K562 (cell line): ENCODE measurements at regions not wholly inside any gene's neighbourhood (a gene's known extent, or its start where the extent isn't known, plus 50 kb on each side); places are given as distances from the start of the nearest gene placed in this dataset.

Source experiments
- ATAC-seq: fragments of 200-7000 bp; cut with Tn5 transposase; 3 replicates; pipeline ENCODE4 v1.9.1; 2020; ENCODE audit warnings: moderate library complexity
- BruUV-seq: library from RNA; stranded (reverse); fragments of 400-500 nt; replicated peaks from 2 replicates; lab custom pipeline; 2021; lab: Mats Ljungman, UMichigan
- CTCF ChIA-PET: fragments of 300-600 bp; formaldehyde crosslinking; extraction: SDS; loops from one replicate; lab custom pipeline; 2021; ENCODE audit warnings: low intra/inter-chr PET ratio; lab: Yijun Ruan, JAX
- POLR2A ChIA-PET: fragments of 300-600, 350-650 bp; sonication (Branson Sonifier 250); formaldehyde crosslinking; extraction: SDS; loops from one replicate; lab custom pipeline; 2021; ENCODE audit warnings: antibody characterized with exemption, inconsistent platforms; lab: Yijun Ruan, JAX
- DNase-seq, 4 experiments: peaks; one replicate each; pipeline versions ENCODE4 v3.0.0 to v3.0.0-alpha.2; 2011 to 2018; ENCODE audit warnings: low spot score in 3 of 4, mixed read lengths in 3 of 4; ENCODE audit errors: extremely low read depth in 1 of 4
- FAIRE-seq: peaks from 2 replicates; lab custom pipeline; 2011; peaks lifted over from hg19 to GRCh38; lab: Jason Lieb, UNC
- H2AFZ ChIP-seq: 2 replicates; pipeline ENCODE4 v1.6.0; 2011; ENCODE audit warnings: low read depth, low read length, control low read depth, inconsistent platforms
- H3K27ac ChIP-seq: fragments of 200-600 bp; 3 replicates; pipeline ENCODE4 v1.8.0; 2011; ENCODE audit warnings: low read depth, mild to moderate bottlenecking, control low read depth, inconsistent platforms, low read length, moderate library complexity, mixed read lengths; ENCODE audit errors: extremely low read depth
- H3K27me3 ChIP-seq, 2 experiments: fragments of 300-600 bp in 1 of 2; 2 replicates in 1 of 2; 3 replicates in 1 of 2; pipeline versions ENCODE4 v1.6.0 to v1.8.0; 2011; ENCODE audit warnings: inconsistent platforms in 2 of 2, low read length in 2 of 2, mild to moderate bottlenecking in 1 of 2, mixed read lengths in 1 of 2, moderate library complexity in 1 of 2; ENCODE audit not compliant: control insufficient read depth in 2 of 2, insufficient read depth in 2 of 2
- H3K36me3 ChIP-seq: fragments of 300-600 bp; 3 replicates; pipeline ENCODE4 v1.8.0; 2011; ENCODE audit warnings: mild to moderate bottlenecking, low read length, inconsistent platforms; ENCODE audit not compliant: control insufficient read depth, insufficient read depth
- H3K4me1 ChIP-seq, 2 experiments: fragments of 200-600 bp in 1 of 2; replicated peaks in 1 of 2; 2 replicates in 1 of 2; 3 replicates in 1 of 2; pipeline versions ENCODE4 v1.5.1 to v1.8.0; 2011; ENCODE audit warnings: inconsistent platforms in 2 of 2, low read length in 2 of 2, mild to moderate bottlenecking in 1 of 2, mixed read lengths in 1 of 2, moderate library complexity in 1 of 2; ENCODE audit not compliant: control insufficient read depth in 2 of 2, insufficient read depth in 2 of 2
- H3K4me2 ChIP-seq: 2 replicates; pipeline ENCODE4 v1.6.1; 2011; ENCODE audit warnings: low read length, control low read depth, inconsistent platforms, mixed read lengths; ENCODE audit not compliant: insufficient read depth
- H3K4me3 ChIP-seq: fragments of 200-600 bp; sonication (generic), shearing (Covaris generic); 2 replicates; pipeline ENCODE4 v1.5.1; 2016; ENCODE audit warnings: control low read depth, inconsistent platforms
- H3K79me2 ChIP-seq: fragments of 200-600 bp; 3 replicates; pipeline ENCODE4 v1.8.0; 2011; ENCODE audit warnings: low read length, inconsistent platforms; ENCODE audit not compliant: control insufficient read depth, insufficient read depth
- H3K9ac ChIP-seq, 2 experiments: 2 replicates each; pipeline versions ENCODE4 v1.6.0 to v1.6.1; 2011; ENCODE audit warnings: low read depth in 2 of 2, low read length in 2 of 2, control low read depth in 1 of 2, inconsistent platforms in 1 of 2, mild to moderate bottlenecking in 1 of 2, mixed read lengths in 1 of 2; ENCODE audit not compliant: insufficient read depth in 1 of 2
- H3K9me1 ChIP-seq: one replicate; pipeline ENCODE4 v1.6.0; 2011; ENCODE audit warnings: inconsistent platforms, mild to moderate bottlenecking, low read length, moderate library complexity; ENCODE audit not compliant: control insufficient read depth, insufficient read depth
- H3K9me3 ChIP-seq: replicated peaks from 2 replicates; pipeline ENCODE4 v1.5.1; 2011; ENCODE audit warnings: low read depth, low read length, inconsistent platforms; ENCODE audit not compliant: control insufficient read depth, insufficient read depth
- H4K20me1 ChIP-seq: replicated peaks from 2 replicates; pipeline ENCODE4 v1.6.1; 2011; ENCODE audit warnings: low read length, inconsistent platforms, mixed read lengths; ENCODE audit not compliant: control insufficient read depth, insufficient read depth
- BRD9 ChIP-seq: fragments of 450-650 bp; IDR thresholded peaks from 2 replicates; pipeline ENCODE4 v1.6.1; 2018; ENCODE audit warnings: low read depth; ENCODE audit not compliant: partially characterized antibody
- CHCHD3 ChIP-seq: fragments of 250-450 bp; sonication (Bioruptor Pico); IDR thresholded peaks from 2 replicates; pipeline ENCODE4 v2.1.2; 2022; ENCODE audit warnings: mild to moderate bottlenecking
- E2F3 ChIP-seq: fragments of 250-450 bp; sonication (Bioruptor Pico); IDR thresholded peaks from 2 replicates; pipeline ENCODE4 v1.4.0; 2020; ENCODE audit warnings: mild to moderate bottlenecking
- LCOR ChIP-seq: sonication (generic); formaldehyde crosslinking; IDR thresholded peaks from 2 replicates; pipeline ENCODE4 v1.8.0; 2022; ENCODE audit warnings: mild to moderate bottlenecking, missing genetic modification reagents
- MYC ChIP-seq, 2 experiments: fragments of 250-450 bp in 1 of 2; sonication (Bioruptor Pico) in 1 of 2; IDR thresholded peaks; 2 replicates each; pipeline versions ENCODE4 v1.5.1 to v1.6.1; 2012 to 2021; ENCODE audit warnings: low read depth in 2 of 2, borderline replicate concordance in 1 of 2, improper control_type of control experiment in 1 of 2, low read length in 1 of 2, mild to moderate bottlenecking in 1 of 2, moderate library complexity in 1 of 2
- NCOA6 ChIP-seq: fragments of 450-650 bp; IDR thresholded peaks from 2 replicates; pipeline ENCODE4 v1.6.1; 2017; ENCODE audit warnings: mild to moderate bottlenecking
- POLR3A ChIP-seq: IDR thresholded peaks from 2 replicates; pipeline ENCODE4 v1.6.1; 2011; ENCODE audit warnings: borderline replicate concordance, mild to moderate bottlenecking, moderate library complexity; ENCODE audit not compliant: insufficient read length, insufficient read depth; ENCODE audit errors: extremely low read depth
- RBM39 ChIP-seq: fragments of 200-400 bp; formaldehyde crosslinking; optimal IDR thresholded peaks from 2 replicates; pipeline ENCODE3; 2018; ENCODE audit warnings: low read depth, low read length
- SFPQ ChIP-seq: fragments of 200-400 bp; formaldehyde crosslinking; IDR thresholded peaks from 2 replicates; pipeline ENCODE4 v1.6.1; 2017; ENCODE audit warnings: mild to moderate bottlenecking, low read depth, low read length, moderate library complexity
- STAT6 ChIP-seq: sonication (generic); formaldehyde crosslinking; IDR thresholded peaks from 2 replicates; pipeline ENCODE4 v1.8.1; 2023; ENCODE audit warnings: mild to moderate bottlenecking, missing genetic modification reagents
- VEZF1 ChIP-seq: fragments of 200-800 bp; sonication (Bioruptor generic); IDR thresholded peaks from 2 replicates; pipeline ENCODE4 v1.6.1; 2017; ENCODE audit warnings: missing genetic modification characterization, missing compliant biosample characterization
- YY1 ChIP-seq, 3 experiments: IDR thresholded peaks; 2 replicates each; pipeline ENCODE4 v1.6.1; 2011; ENCODE audit warnings: low read length in 2 of 3, mild to moderate bottlenecking in 2 of 3, moderate library complexity in 2 of 3, borderline replicate concordance in 1 of 3, control low read depth in 1 of 3, low read depth in 1 of 3; ENCODE audit not compliant: insufficient read depth in 3 of 3, insufficient replicate concordance in 2 of 3, control insufficient read depth in 1 of 3, insufficient read length in 1 of 3; ENCODE audit errors: extremely low read depth in 1 of 3
- ZNF3 ChIP-seq: fragments of 250-450 bp; sonication (Bioruptor Pico); IDR thresholded peaks from 2 replicates; pipeline ENCODE4 v1.5.0; 2021; ENCODE audit warnings: mild to moderate bottlenecking, moderate library complexity
- ZNF444 ChIP-seq: fragments of 250-450 bp; sonication (Bioruptor Pico); IDR thresholded peaks from 2 replicates; pipeline ENCODE4 v1.4.0; 2020; ENCODE audit warnings: mild to moderate bottlenecking, moderate library complexity
- ZNF77 ChIP-seq: fragments of 250-450 bp; sonication (Bioruptor Pico); IDR thresholded peaks from 2 replicates; pipeline ENCODE4 v1.5.0; 2020
- ZNF785 ChIP-seq: fragments of 250-450 bp; sonication (Bioruptor Pico); IDR thresholded peaks from 2 replicates; pipeline ENCODE4 v1.4.0; 2020; ENCODE audit warnings: mild to moderate bottlenecking
- WGBS: fragments of 100-300 bp; shearing (Covaris generic); methylation state at CpG from one replicate; pipeline ENCODE4 v1.1.6; 2016; ENCODE audit warnings: low coverage, mixed read lengths; ENCODE audit not compliant: insufficient coverage; ENCODE audit errors: missing lambda C conversion rate; 5-methylcytosine and 5-hydroxymethylcytosine counted together
- in situ Hi-C: fragments of 300-500 bp; cut with MboI; formaldehyde crosslinking; loops from 4 replicates; pipeline ENCODE4 v1.15.0; 2018; ENCODE audit warnings: inconsistent platforms, mixed read lengths
- intact Hi-C: fragments of 100-400 bp; cut with micrococcal nuclease; formaldehyde crosslinking; loops from 2 replicates; pipeline ENCODE4 v1.14.2; 2022

GRCh38 chrX:35699642-35700041, 98.5 kb upstream of the MAGEB16 start:
- ATAC-seq, result no peak
- ChIA-PET POLR2A (no interaction called here), CTCF (no interaction called here)
- Histone ChIP-seq H3K27ac (no peak overlapping the region), H3K4me3 (no peak overlapping the region), H3K79me2 (no peaks in the 10 kb centered on the region), H3K36me3 (no peaks in the 10 kb centered on the region), H4K20me1 (no peaks in the 10 kb centered on the region), H2AFZ (no peak overlapping the region), H3K9me1 (no peaks in the 10 kb centered on the region), H3K9ac (no peak overlapping the region), H3K4me1 (no peaks in the 10 kb centered on the region), H3K27me3 (no peaks in the 10 kb centered on the region), H3K9me3 (no peaks in the 10 kb centered on the region), H3K4me2 (no peak overlapping the region)
- WGBS, result 0% methylated on average over 2 of the region's 2 CpGs
- in situ Hi-C loops, result no loop called here
- intact Hi-C loops, result no loop called here
- no peak for FAIRE-seq
- no TSS peak for BruUV-seq
- no peak for DNase-seq
- no peak for TF ChIP-seq YY1 (IDR thresholded peaks at IDR 0.05; ENCODE audit: borderline replicate concordance in 1 of 3, control insufficient read depth in 1 of 3, extremely low read depth in 1 of 3, insufficient read depth in 3 of 3, insufficient read length in 1 of 3, insufficient replicate concordance in 2 of 3, low read depth in 1 of 3, low read length in 2 of 3)
- TF ChIP-seq STAT6 (CRISPR knock-in tag), result no peak
- no peak for TF ChIP-seq ZNF785 (CRISPR knock-in tag)
- TF ChIP-seq POLR3A, result no peak
- no peak for TF ChIP-seq ZNF3 (CRISPR knock-in tag)
- no peak for TF ChIP-seq RBM39
- TF ChIP-seq CHCHD3 (CRISPR knock-in tag), result no peak
- no peak for TF ChIP-seq BRD9
- no peak for TF ChIP-seq MYC (IDR thresholded peaks at IDR 0.05; ENCODE audit: low read depth, low read length)
- TF ChIP-seq MYC (CRISPR knock-in tag; IDR thresholded peaks at IDR 0.05; ENCODE audit: borderline replicate concordance, low read depth), result no peak
- no peak for TF ChIP-seq NCOA6
- TF ChIP-seq ZNF77 (CRISPR knock-in tag), result no peak
- no peak for TF ChIP-seq LCOR (CRISPR knock-in tag)
- TF ChIP-seq SFPQ, result no peak
- no peak for TF ChIP-seq ZNF444 (CRISPR knock-in tag)
- TF ChIP-seq VEZF1, result no peak
- TF ChIP-seq E2F3 (CRISPR knock-in tag), result no peak
